Tibial nerve (tissue), 4 donors: ENCODE measurements at regions not wholly inside any gene's neighbourhood (a gene's known extent, or its start where the extent isn't known, plus 50 kb on each side); places are given as distances from the start of the nearest gene placed in this dataset.

Experiments
- DNase-seq, 2 donors: peaks; one replicate each; pipeline ENCODE4 v3.0.0-alpha.2; 2019; ENCODE audit warnings: low spot score in 2 of 2
- H3K27ac ChIP-seq, 4 donors: fragments of 200-600 bp; sonication (generic) in 3 of 4; one replicate each; pipeline ENCODE4 v1.5.1; 2017 to 2019; ENCODE audit warnings: mild to moderate bottlenecking in 1 of 4
- H3K27me3 ChIP-seq, 2 donors: fragments of 200-600 bp; sonication (generic) in 1 of 2; one replicate each; pipeline versions ENCODE4 v1.5.1 to v1.6.0; 2017 to 2019
- H3K36me3 ChIP-seq, 3 donors: fragments of 200-600 bp; sonication (generic); one replicate each; pipeline ENCODE4 v1.5.1; 2018 to 2019
- H3K4me1 ChIP-seq, 4 donors: fragments of 200-600 bp; sonication (generic) in 3 of 4; one replicate each; pipeline ENCODE4 v1.5.1; 2017 to 2019
- H3K4me3 ChIP-seq, 4 donors: fragments of 200-600 bp; sonication (generic) in 3 of 4; one replicate each; pipeline ENCODE4 v1.5.1; 2017 to 2019; ENCODE audit warnings: mild to moderate bottlenecking in 1 of 4, moderate library complexity in 1 of 4
- H3K9me3 ChIP-seq, 4 donors: fragments of 200-600 bp; sonication (generic) in 3 of 4; one replicate each; pipeline ENCODE4 v1.5.1; 2017 to 2019
- CTCF ChIP-seq, 5 experiments: fragments of 200-600 bp in 3 of 5; fragments of 450-650 bp in 2 of 5; sonication (generic) in 3 of 5; IDR thresholded peaks; one replicate each; pipeline ENCODE4 v1.5.1; 2016 to 2019; ENCODE audit warnings: antibody characterized with exemption in 5 of 5, mild to moderate bottlenecking in 3 of 5, moderate library complexity in 2 of 5
- EP300 ChIP-seq, 2 donors: sonication (generic); formaldehyde crosslinking; IDR thresholded peaks; one replicate each; pipeline ENCODE4 v1.6.1; 2017; ENCODE audit warnings: antibody characterized with exemption in 2 of 2, mild to moderate bottlenecking in 1 of 2
- POLR2A ChIP-seq, 2 donors: fragments of 450-650 bp; IDR thresholded peaks; one replicate each; pipeline ENCODE4 v1.6.1; 2017; ENCODE audit warnings: antibody characterized with exemption in 2 of 2, mild to moderate bottlenecking in 2 of 2, moderate library complexity in 2 of 2
- WGBS, 2 donors: methylation state at CpG; one replicate each; pipeline ENCODE4 v1.1.5; 2018; 5-methylcytosine and 5-hydroxymethylcytosine counted together

GRCh38 chr20:17807651-17808050, 107.9 kb downstream of the BANF2 start:
- 36 to 38% methylated on average over 2 of the region's 2 CpGs for WGBS, 2 donors
- Histone ChIP-seq H3K36me3 (no peaks in the 10 kb centered on the region), H3K27ac (peak overlapping the region; percentile 53 to 90 (median 78)), H3K4me1 (peaks cover 0 to 49% (median 33%) of the 10 kb centered on the region in 4 donors), H3K9me3 (no peaks in the 10 kb centered on the region), H3K4me3 (no peak overlapping the region), H3K27me3 (no peaks in the 10 kb centered on the region)
- no peak for TF ChIP-seq POLR2A (IDR thresholded peaks at IDR 0.05)
- no peak for TF ChIP-seq CTCF (IDR thresholded peaks at IDR 0.05)
- TF ChIP-seq EP300 (IDR thresholded peaks at IDR 0.05), result no peak
- peak in 1 of 2 donors; percentile 12 for DNase-seq

GRCh38 chr20:17806739-17807441, 107.1 kb downstream of the BANF2 start:
- peak; percentile 47 to 61 for DNase-seq
- no peaks in the 10 kb centered on the region for H3K27me3 ChIP-seq

GRCh38 chr20:17806107-17806506, 106.3 kb downstream of the BANF2 start:
- H3K9me3 ChIP-seq, result peaks cover 0 to 3% (median 0%) of the 10 kb centered on the region in 4 donors
- H3K4me1 ChIP-seq, result peaks cover 0 to 49% (median 33%) of the 10 kb centered on the region in 4 donors
- H3K27me3 ChIP-seq, result no peaks in the 10 kb centered on the region
- H3K36me3 ChIP-seq, result no peaks in the 10 kb centered on the region
- DNase-seq, result no peak
- no peak for TF ChIP-seq CTCF (IDR thresholded peaks at IDR 0.05)
- no peak for TF ChIP-seq POLR2A (IDR thresholded peaks at IDR 0.05)
- TF ChIP-seq EP300 (IDR thresholded peaks at IDR 0.05), result no peak
- WGBS, 2 donors, result 81 to 84% methylated on average over 7 of the region's 7 CpGs
- peak overlapping the region; percentile 53 to 90 (median 78) for H3K27ac ChIP-seq
- no peak overlapping the region for H3K4me3 ChIP-seq

More at GRCh38 chr20:17806739-17807441, 107.1 kb downstream of the BANF2 start:
- H3K4me3 ChIP-seq, result no peak overlapping the region
- H3K27ac ChIP-seq, result peak overlapping the region; percentile 53 to 90 (median 78)
- no peaks in the 10 kb centered on the region for H3K36me3 ChIP-seq
- WGBS, 2 donors, result 36 to 38% methylated on average over 26 of the region's 26 CpGs
- TF ChIP-seq EP300 (IDR thresholded peaks at IDR 0.05), result peak in 1 of 2 donors; percentile 62
- peak in 1 of 5 experiments; percentile 4 for TF ChIP-seq CTCF (IDR thresholded peaks at IDR 0.05)
- TF ChIP-seq POLR2A (IDR thresholded peaks at IDR 0.05), result no peak
- H3K4me1 ChIP-seq, result peaks cover 0 to 49% (median 33%) of the 10 kb centered on the region in 4 donors
- H3K9me3 ChIP-seq, result no peaks in the 10 kb centered on the region

GRCh38 chr20:17803765-17804164, 104.0 kb downstream of the BANF2 start:
- WGBS, 2 donors, result 57 to 84% methylated on average over 2 of the region's 2 CpGs
- peak in 1 of 2 donors; percentile 28 for DNase-seq
- Histone ChIP-seq H3K36me3 (no peaks in the 10 kb centered on the region), H3K27ac (peak overlapping the region in 1 of 4 donors; percentile 20), H3K4me3 (no peak overlapping the region), H3K27me3 (no peaks in the 10 kb centered on the region), H3K4me1 (peaks cover 0 to 28% (median 19%) of the 10 kb centered on the region in 4 donors), H3K9me3 (peaks cover 0 to 3% (median 0%) of the 10 kb centered on the region in 4 donors)
- TF ChIP-seq EP300 (IDR thresholded peaks at IDR 0.05) (peak in 1 of 2 donors; percentile 46), CTCF (IDR thresholded peaks at IDR 0.05) (no peak)

GRCh38 chr20:17799575-17800227, 99.9 kb downstream of the BANF2 start:
- H3K36me3 ChIP-seq, result no peaks in the 10 kb centered on the region
- H3K4me1 ChIP-seq, result peaks cover 0 to 19% (median 4%) of the 10 kb centered on the region in 4 donors
- 83 to 96% methylated on average over 1 of the region's 1 CpG for WGBS, 2 donors
- peaks cover 0 to 3% (median 0%) of the 10 kb centered on the region in 4 donors for H3K9me3 ChIP-seq
- no peaks in the 10 kb centered on the region for H3K27me3 ChIP-seq
- H3K4me3 ChIP-seq, result no peak overlapping the region
- no peak overlapping the region for H3K27ac ChIP-seq
- TF ChIP-seq EP300 (IDR thresholded peaks at IDR 0.05) (no peak), POLR2A (IDR thresholded peaks at IDR 0.05) (no peak), CTCF (IDR thresholded peaks at IDR 0.05) (no peak)
- DNase-seq, result no peak
